IPS-NIHi7 (cell line): ENCODE measurements at regions not wholly inside any gene's neighbourhood (a gene's known extent, or its start where the extent isn't known, plus 50 kb on each side); places are given as distances from the start of the nearest gene placed in this dataset.
A peak's percentile ranks its signal among the peaks of the same experiment; 100 is the strongest.

Source experiments
- DNase-seq: peaks from one replicate; pipeline ENCODE4 v3.0.0; 2012; ENCODE audit warnings: mixed read lengths; ENCODE audit errors: extremely low spot score

GRCh38 chr9:20199111-20199510 lies 410.3 kb upstream of the SLC24A2 start:
- no peak for DNase-seq

GRCh38 chr9:20197976-20198685 lies 409.3 kb upstream of the SLC24A2 start:
- DNase-seq, result peak; percentile 57

GRCh38 chr9:20191228-20191840 lies 402.5 kb upstream of the SLC24A2 start:
- no peak for DNase-seq

GRCh38 chr9:20189871-20190270 lies 401.0 kb upstream of the SLC24A2 start:
- peak; percentile 22 for DNase-seq

- DNase-seq, result no peak
Measured at GRCh38 chr9:20188616-20189369, 400.0 kb upstream of the SLC24A2 start.

- no peak for DNase-seq
Measured at GRCh38 chr9:20187318-20187717, 398.5 kb upstream of the SLC24A2 start.

GRCh38 chr9:20186823-20187222 lies 398.0 kb upstream of the SLC24A2 start:
- no peak for DNase-seq

- DNase-seq, result no peak
Measured at GRCh38 chr9:20186231-20186630, 397.4 kb upstream of the SLC24A2 start.

- DNase-seq, result no peak
Measured at GRCh38 chr9:20184541-20184940, 395.7 kb upstream of the SLC24A2 start.

- DNase-seq, result no peak
Measured at GRCh38 chr9:20178679-20179078, 389.8 kb upstream of the SLC24A2 start.

GRCh38 chr9:20178197-20178596 lies 389.4 kb upstream of the SLC24A2 start:
- no peak for DNase-seq

GRCh38 chr9:20170122-20170521 lies 381.3 kb upstream of the SLC24A2 start:
- DNase-seq, result no peak

GRCh38 chr9:20152151-20152725 lies 363.4 kb upstream of the SLC24A2 start:
- DNase-seq, result no peak

- DNase-seq, result no peak
Measured at GRCh38 chr9:20148416-20148815, 359.6 kb upstream of the SLC24A2 start.

- DNase-seq, result no peak
Measured at GRCh38 chr9:20144197-20144596, 355.4 kb upstream of the SLC24A2 start.

GRCh38 chr9:20139763-20140290 lies 351.0 kb upstream of the SLC24A2 start:
- no peak for DNase-seq

- DNase-seq, result no peak
Measured at GRCh38 chr9:20138841-20139240, 350.0 kb upstream of the SLC24A2 start.

GRCh38 chr9:20138116-20138515 lies 349.3 kb upstream of the SLC24A2 start:
- no peak for DNase-seq

- no peak for DNase-seq
Measured at GRCh38 chr9:20137425-20137824, 348.6 kb upstream of the SLC24A2 start.

GRCh38 chr9:20135119-20135697 lies 346.4 kb upstream of the SLC24A2 start:
- no peak for DNase-seq

GRCh38 chr9:20125727-20126126 lies 336.9 kb upstream of the SLC24A2 start:
- no peak for DNase-seq

- no peak for DNase-seq
Measured at GRCh38 chr9:20119566-20119965, 330.7 kb upstream of the SLC24A2 start.
